Trophoblast cell (in vitro differentiated cells and primary cell): ENCODE measurements at regions not wholly inside any gene's neighbourhood (a gene's known extent, or its start where the extent isn't known, plus 50 kb on each side); places are given as distances from the start of the nearest gene placed in this dataset.

Experiments used
- DNase-seq, 2 donors: peaks; one replicate each; pipeline ENCODE4 v3.0.0-alpha.2; 2016
- H2AFZ ChIP-seq: 2 replicates; pipeline ENCODE4 v1.6.1; 2013; ENCODE audit warnings: low read length, moderate library complexity, mild to moderate bottlenecking; ENCODE audit not compliant: insufficient read depth, poor library complexity
- H2AK5ac ChIP-seq: 2 replicates; pipeline ENCODE4 v1.6.1; 2013; ENCODE audit warnings: mild to moderate bottlenecking, low read length
- H2BK120ac ChIP-seq: 2 replicates; pipeline ENCODE4 v1.6.1; 2013; ENCODE audit warnings: low read length, mild to moderate bottlenecking, moderate library complexity; ENCODE audit not compliant: insufficient read depth, poor library complexity
- H2BK12ac ChIP-seq: 2 replicates; pipeline ENCODE4 v1.6.1; 2013; ENCODE audit warnings: mild to moderate bottlenecking, low read length, moderate library complexity
- H2BK5ac ChIP-seq: 2 replicates; pipeline ENCODE4 v1.6.1; 2013; ENCODE audit warnings: low read length, low read depth, moderate library complexity, mild to moderate bottlenecking; ENCODE audit not compliant: poor library complexity
- H3K14ac ChIP-seq: 2 replicates; pipeline ENCODE4 v1.6.1; 2013; ENCODE audit warnings: mild to moderate bottlenecking, low read length
- H3K18ac ChIP-seq: 2 replicates; pipeline ENCODE4 v1.6.1; 2013; ENCODE audit warnings: mild to moderate bottlenecking, low read length
- H3K23ac ChIP-seq: 2 replicates; pipeline ENCODE4 v1.6.1; 2013; ENCODE audit warnings: low read length
- H3K27ac ChIP-seq: 2 replicates; pipeline ENCODE4 v1.5.1; 2013; ENCODE audit warnings: low read depth, mild to moderate bottlenecking, inconsistent platforms, low read length, moderate library complexity
- H3K27me3 ChIP-seq: 2 replicates; pipeline ENCODE4 v1.6.1; 2013; ENCODE audit warnings: inconsistent platforms, mild to moderate bottlenecking, low read length, moderate library complexity; ENCODE audit not compliant: insufficient read depth
- H3K36me3 ChIP-seq, 2 experiments: 1 replicate in 1 of 2; 2 replicates in 1 of 2; pipeline ENCODE4 v1.6.1; 2013; ENCODE audit warnings: low read length in 2 of 2, mild to moderate bottlenecking in 2 of 2, moderate library complexity in 1 of 2; ENCODE audit not compliant: insufficient read depth in 2 of 2, control insufficient read depth in 1 of 2
- H3K4ac ChIP-seq: 2 replicates; pipeline ENCODE4 v1.6.1; 2013; ENCODE audit warnings: low read depth, mild to moderate bottlenecking, low read length, moderate library complexity
- H3K4me1 ChIP-seq, 2 experiments: 1 replicate in 1 of 2; 2 replicates in 1 of 2; pipeline ENCODE4 v1.6.1; 2013; ENCODE audit warnings: low read length in 2 of 2, mild to moderate bottlenecking in 2 of 2, moderate library complexity in 1 of 2; ENCODE audit not compliant: insufficient read depth in 2 of 2, control insufficient read depth in 1 of 2
- H3K4me2 ChIP-seq: 2 replicates; pipeline ENCODE4 v1.6.1; 2013; ENCODE audit warnings: inconsistent platforms, mild to moderate bottlenecking, low read length, moderate library complexity
- H3K4me3 ChIP-seq: 2 replicates; pipeline ENCODE4 v1.5.1; 2013; ENCODE audit warnings: mild to moderate bottlenecking, low read depth, low read length, inconsistent platforms
- H3K79me1 ChIP-seq: one replicate; pipeline ENCODE4 v1.6.1; 2013; ENCODE audit warnings: low read length
- H3K79me2 ChIP-seq: 2 replicates; pipeline ENCODE4 v1.6.1; 2013; ENCODE audit warnings: low read length, mild to moderate bottlenecking; ENCODE audit not compliant: control insufficient read depth, insufficient read depth, poor library complexity
- H3K9ac ChIP-seq: 2 replicates; pipeline ENCODE4 v1.6.1; 2013; ENCODE audit warnings: mild to moderate bottlenecking, low read length
- H3K9me3 ChIP-seq: 2 replicates; pipeline ENCODE4 v1.6.1; 2013; ENCODE audit warnings: low read depth, mild to moderate bottlenecking, control low read depth, inconsistent platforms, low read length; ENCODE audit not compliant: insufficient read depth
- H4K12ac ChIP-seq: 2 replicates; pipeline ENCODE4 v1.6.1; 2013; ENCODE audit warnings: low read depth, mild to moderate bottlenecking, low read length, moderate library complexity
- H4K8ac ChIP-seq: 2 replicates; pipeline ENCODE4 v1.6.1; 2013; ENCODE audit warnings: low read depth, mild to moderate bottlenecking, low read length, moderate library complexity
- H4K91ac ChIP-seq: one replicate; pipeline ENCODE4 v1.6.1; 2013; ENCODE audit warnings: low read depth, mild to moderate bottlenecking, low read length, moderate library complexity
- WGBS: extraction: QIAGEN DNeasy Blood & Tissue Kit; methylation state at CpG from one replicate; pipeline ENCODE4 v1.1.7; 2013; ENCODE audit warnings: missing lambda C conversion rate; ENCODE audit not compliant: insufficient read length, insufficient coverage; ENCODE audit errors: extremely low coverage; 5-methylcytosine and 5-hydroxymethylcytosine counted together

DNA sequence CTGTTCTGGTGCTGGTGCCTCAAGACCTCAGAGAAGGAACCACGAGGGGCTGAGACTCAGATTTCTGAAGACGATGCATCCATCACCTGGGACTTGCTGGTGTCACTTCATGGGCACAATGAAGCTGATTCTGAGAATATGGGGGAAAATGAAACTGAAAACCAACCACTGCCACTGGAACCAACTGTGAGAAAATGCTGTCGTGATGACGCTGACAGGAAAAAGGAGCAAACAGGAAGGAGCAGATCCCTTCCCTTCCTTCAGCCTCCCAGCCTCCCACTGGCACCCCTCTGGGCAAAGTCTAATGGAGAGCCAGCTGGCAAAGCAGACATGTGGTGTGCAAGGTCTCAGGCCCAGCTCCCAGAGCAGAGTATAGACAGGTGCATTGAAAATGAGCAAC, 109.7 kb downstream of the FOXI3 start:
- no peak overlapping the region for H4K91ac ChIP-seq
- no peak for DNase-seq
- H3K4me3 ChIP-seq, result no peak overlapping the region
- H3K23ac ChIP-seq, result no peak overlapping the region
- H4K8ac ChIP-seq, result no peak overlapping the region
- H3K9ac ChIP-seq, result no peak overlapping the region
- WGBS, result no CpG with 5 or more reads among the region's 4 CpGs
- no peaks in the 10 kb centered on the region for H3K79me1 ChIP-seq
- no peak overlapping the region for H3K18ac ChIP-seq
- no peak overlapping the region for H4K12ac ChIP-seq
- H3K79me2 ChIP-seq, result no peaks in the 10 kb centered on the region
- no peaks in the 10 kb centered on the region for H3K27me3 ChIP-seq
- no peak overlapping the region for H2BK5ac ChIP-seq
- H2AK5ac ChIP-seq, result no peak overlapping the region
- H2BK12ac ChIP-seq, result no peak overlapping the region
- H3K9me3 ChIP-seq, result no peaks in the 10 kb centered on the region
- no peaks in the 10 kb centered on the region for H3K36me3 ChIP-seq
- no peak overlapping the region for H2BK120ac ChIP-seq
- H3K4me2 ChIP-seq, result no peak overlapping the region
- no peak overlapping the region for H3K14ac ChIP-seq
- no peak overlapping the region for H3K4ac ChIP-seq
- H3K27ac ChIP-seq, result no peak overlapping the region
- H3K4me1 ChIP-seq, result no peaks in the 10 kb centered on the region
- H2AFZ ChIP-seq, result no peak overlapping the region

DNA sequence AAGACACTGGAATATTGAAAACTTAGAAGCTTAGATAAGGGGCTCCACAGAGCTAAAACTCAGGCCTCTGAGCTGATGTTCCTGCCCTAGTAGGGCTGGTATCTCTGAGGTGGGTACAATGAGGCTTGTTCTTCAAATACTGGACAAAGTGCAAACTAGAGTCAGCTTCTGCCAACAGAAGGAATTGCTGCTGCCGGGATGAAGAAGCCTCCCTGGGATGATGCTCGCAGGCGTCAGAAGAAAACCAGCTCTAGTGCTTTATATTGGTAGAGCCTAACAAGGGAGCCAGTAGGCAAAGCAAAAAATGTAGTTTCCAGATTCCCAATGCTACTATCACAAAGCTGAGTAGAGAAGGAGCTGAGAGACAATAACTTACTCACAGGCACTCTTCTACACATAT, 118.1 kb downstream of the FOXI3 start:
- no CpG with 5 or more reads among the region's 3 CpGs for WGBS

DNA sequence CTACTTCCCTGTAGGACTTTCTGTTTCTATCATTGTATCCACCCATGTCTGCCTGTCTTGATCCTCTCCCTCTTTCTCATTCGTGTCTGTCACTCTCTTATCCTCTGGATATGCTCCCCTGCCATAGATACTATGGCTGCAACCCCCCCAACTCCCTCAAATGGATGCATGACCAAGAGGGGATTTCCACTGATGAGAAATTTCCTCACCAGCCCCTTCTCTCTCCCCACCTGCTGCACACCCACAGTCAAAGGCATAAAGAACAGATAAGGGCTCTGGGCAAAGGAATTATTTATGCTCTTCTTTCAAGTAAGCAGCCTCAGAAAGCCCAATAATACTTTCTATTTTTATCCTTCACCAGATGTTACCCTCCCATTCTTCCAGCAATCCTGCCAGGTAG, 121.3 kb downstream of the FOXI3 start:
- no peak overlapping the region for H3K4me3 ChIP-seq
- H3K4ac ChIP-seq, result no peak overlapping the region
- no peaks in the 10 kb centered on the region for H3K9me3 ChIP-seq
- H2BK12ac ChIP-seq, result no peak overlapping the region
- H3K9ac ChIP-seq, result no peak overlapping the region
- H3K79me1 ChIP-seq, result no peaks in the 10 kb centered on the region
- H3K14ac ChIP-seq, result no peak overlapping the region
- no peak overlapping the region for H2BK5ac ChIP-seq
- H3K4me1 ChIP-seq, result no peaks in the 10 kb centered on the region
- H3K36me3 ChIP-seq, result no peaks in the 10 kb centered on the region
- no peak overlapping the region for H4K91ac ChIP-seq
- H3K27me3 ChIP-seq, result no peaks in the 10 kb centered on the region
- H3K23ac ChIP-seq, result no peak overlapping the region
- no peak overlapping the region for H4K12ac ChIP-seq
- H3K27ac ChIP-seq, result no peak overlapping the region
- no peak overlapping the region for H2AFZ ChIP-seq
- H2BK120ac ChIP-seq, result no peak overlapping the region
- DNase-seq, result no peak
- H3K18ac ChIP-seq, result no peak overlapping the region
- H3K4me2 ChIP-seq, result no peak overlapping the region
- no CpG with 5 or more reads among the region's 1 CpG for WGBS
- H3K79me2 ChIP-seq, result no peaks in the 10 kb centered on the region
- H4K8ac ChIP-seq, result no peak overlapping the region
- H2AK5ac ChIP-seq, result no peak overlapping the region

More for the DNA sequence above, 118.1 kb downstream of the FOXI3 start:
- Histone ChIP-seq H3K27me3 (no peaks in the 10 kb centered on the region), H3K79me1 (no peaks in the 10 kb centered on the region), H3K14ac (no peak overlapping the region), H2AFZ (no peak overlapping the region), H3K18ac (no peak overlapping the region), H4K91ac (no peak overlapping the region), H2BK12ac (no peak overlapping the region), H2BK120ac (no peak overlapping the region), H2AK5ac (no peak overlapping the region), H3K79me2 (no peaks in the 10 kb centered on the region), H3K9ac (no peak overlapping the region), H3K36me3 (no peaks in the 10 kb centered on the region), H3K4me1 (no peaks in the 10 kb centered on the region), H3K9me3 (no peaks in the 10 kb centered on the region), H3K4ac (no peak overlapping the region), H3K23ac (no peak overlapping the region), H4K8ac (no peak overlapping the region), H3K4me3 (no peak overlapping the region), H4K12ac (no peak overlapping the region), H3K4me2 (no peak overlapping the region), H2BK5ac (no peak overlapping the region), H3K27ac (no peak overlapping the region)
- DNase-seq, result no peak

- no peak overlapping the region for H3K4me3 ChIP-seq
- no peak overlapping the region for H3K9ac ChIP-seq
- no peaks in the 10 kb centered on the region for H3K79me1 ChIP-seq
- no peak overlapping the region for H4K8ac ChIP-seq
- H3K4me2 ChIP-seq, result no peak overlapping the region
- no peak overlapping the region for H2BK120ac ChIP-seq
- H2AFZ ChIP-seq, result no peak overlapping the region
- no peak overlapping the region for H2AK5ac ChIP-seq
- no peak overlapping the region for H2BK12ac ChIP-seq
- no peak overlapping the region for H4K91ac ChIP-seq
- no peaks in the 10 kb centered on the region for H3K79me2 ChIP-seq
- H3K4ac ChIP-seq, result no peak overlapping the region
- H3K36me3 ChIP-seq, result no peaks in the 10 kb centered on the region
- no peak overlapping the region for H2BK5ac ChIP-seq
- H3K9me3 ChIP-seq, result no peaks in the 10 kb centered on the region
- no CpG with 5 or more reads among the region's 8 CpGs for WGBS
- H3K23ac ChIP-seq, result no peak overlapping the region
- no peaks in the 10 kb centered on the region for H3K4me1 ChIP-seq
- no peak overlapping the region for H3K27ac ChIP-seq
- no peak overlapping the region for H3K18ac ChIP-seq
- DNase-seq, result peak; percentile 37 to 51
- no peaks in the 10 kb centered on the region for H3K27me3 ChIP-seq
- no peak overlapping the region for H3K14ac ChIP-seq
- H4K12ac ChIP-seq, result no peak overlapping the region
Observed at GRCh38 chr2:88329815-88330603, 122.5 kb downstream of the FOXI3 start.
